Natural killer cell (primary cell): ENCODE measurements at regions not wholly inside any gene's neighbourhood (a gene's known extent, or its start where the extent isn't known, plus 50 kb on each side); places are given as distances from the start of the nearest gene placed in this dataset.
"Not testable (repeated sequence)": the region's sequence is repeated elsewhere in the genome, so short reads cannot be mapped to it uniquely, and the experiment has no call there.

Experiments
- ATAC-seq, 3 donors: fragments of 150-1000 bp in 2 of 3; fragments of 200-7000 bp in 1 of 3; cut with Tn5 transposase; 1 replicate in 1 of 3; 2 replicates in 2 of 3; pipeline ENCODE4 v1.10.0; 2021; ENCODE audit warnings: mild to moderate bottlenecking in 2 of 3, moderate library complexity in 2 of 3
- DNase-seq, 2 donors: peaks; one replicate each; pipeline versions ENCODE4 v3.0.0 to v3.0.0-alpha.2; 2013 to 2021; ENCODE audit warnings: mixed read lengths in 1 of 2
- H3K27ac ChIP-seq: one replicate; pipeline ENCODE4 v1.5.1; 2013; ENCODE audit warnings: mild to moderate bottlenecking, low read length
- H3K27me3 ChIP-seq: one replicate; pipeline ENCODE4 v1.6.1; 2013; ENCODE audit warnings: low read length; ENCODE audit not compliant: control insufficient read depth, insufficient read depth
- H3K36me3 ChIP-seq: one replicate; pipeline ENCODE4 v1.6.1; 2013; ENCODE audit warnings: low read length; ENCODE audit not compliant: control insufficient read depth, insufficient read depth
- H3K4me1 ChIP-seq: one replicate; pipeline ENCODE4 v1.6.1; 2013; ENCODE audit warnings: low read length; ENCODE audit not compliant: control insufficient read depth, insufficient read depth
- H3K4me3 ChIP-seq: one replicate; pipeline ENCODE4 v1.5.1; 2013; ENCODE audit warnings: low read length
- H3K9me3 ChIP-seq: one replicate; pipeline ENCODE4 v1.6.1; 2013; ENCODE audit warnings: low read length; ENCODE audit not compliant: control insufficient read depth, insufficient read depth
- H3K27ac Mint-ChIP-seq, 2 donors: one replicate each; pipeline ENCODE4 v1.8.0; 2022; ENCODE audit warnings: mild to moderate bottlenecking in 2 of 2, mixed read lengths in 2 of 2, moderate library complexity in 1 of 2
- H3K27me3 Mint-ChIP-seq, 2 donors: one replicate each; pipeline ENCODE4 v1.8.0; 2022; ENCODE audit warnings: low read depth in 2 of 2, mixed read lengths in 2 of 2
- H3K36me3 Mint-ChIP-seq: one replicate; pipeline ENCODE4 v1.8.0; 2022; ENCODE audit warnings: mixed read lengths
- H3K4me1 Mint-ChIP-seq, 2 donors: one replicate each; pipeline ENCODE4 v1.8.0; 2022; ENCODE audit warnings: mixed read lengths in 2 of 2
- H3K4me3 Mint-ChIP-seq: one replicate; pipeline ENCODE4 v1.8.0; 2022; ENCODE audit warnings: mild to moderate bottlenecking, moderate library complexity, mixed read lengths
- H3K9me3 Mint-ChIP-seq, 2 donors: one replicate each; pipeline ENCODE4 v1.8.0; 2022; ENCODE audit warnings: mixed read lengths in 2 of 2
- CTCF ChIP-seq: fragments of 200-600 bp; IDR thresholded peaks from one replicate; pipeline ENCODE4 v1.8.0; 2022; ENCODE audit warnings: antibody characterized with exemption
- WGBS: methylation state at CpG from one replicate; pipeline ENCODE4 v1.1.7; 2013; ENCODE audit warnings: missing lambda C conversion rate; ENCODE audit not compliant: insufficient coverage; 5-methylcytosine and 5-hydroxymethylcytosine counted together
- intact Hi-C: fragments of 100-400 bp; cut with micrococcal nuclease; formaldehyde crosslinking; loops from one replicate; pipeline ENCODE4 v1.14.2; 2022

- DNase-seq (no peak), ATAC-seq (no peak)
- Histone ChIP-seq H3K9me3 (no peaks in the 10 kb centered on the region), H3K4me1 (peaks cover 9% of the 10 kb centered on the region), H3K27me3 (peaks cover 3% of the 10 kb centered on the region), H3K27ac (no peak overlapping the region), H3K4me3 (no peak overlapping the region), H3K36me3 (no peaks in the 10 kb centered on the region)
- Mint-ChIP-seq H3K36me3 (no peaks in the 10 kb centered on the region), H3K4me3 (no peak overlapping the region), H3K27me3 (peaks cover 7 to 9% of the 10 kb centered on the region in 2 donors), H3K4me1 (peaks cover 0 to 6% of the 10 kb centered on the region in 2 donors), H3K27ac (peak overlapping the region in 1 of 2 donors; percentile 58), H3K9me3 (no peaks in the 10 kb centered on the region)
- intact Hi-C loops, result no loop called here
- 91% methylated on average over 17 of the region's 17 CpGs for WGBS
- TF ChIP-seq CTCF, result no peak
These were observed 147.4 kb downstream of the SEC14L1 start for GRCh38 chr17:77288115-77288619.

DNA sequence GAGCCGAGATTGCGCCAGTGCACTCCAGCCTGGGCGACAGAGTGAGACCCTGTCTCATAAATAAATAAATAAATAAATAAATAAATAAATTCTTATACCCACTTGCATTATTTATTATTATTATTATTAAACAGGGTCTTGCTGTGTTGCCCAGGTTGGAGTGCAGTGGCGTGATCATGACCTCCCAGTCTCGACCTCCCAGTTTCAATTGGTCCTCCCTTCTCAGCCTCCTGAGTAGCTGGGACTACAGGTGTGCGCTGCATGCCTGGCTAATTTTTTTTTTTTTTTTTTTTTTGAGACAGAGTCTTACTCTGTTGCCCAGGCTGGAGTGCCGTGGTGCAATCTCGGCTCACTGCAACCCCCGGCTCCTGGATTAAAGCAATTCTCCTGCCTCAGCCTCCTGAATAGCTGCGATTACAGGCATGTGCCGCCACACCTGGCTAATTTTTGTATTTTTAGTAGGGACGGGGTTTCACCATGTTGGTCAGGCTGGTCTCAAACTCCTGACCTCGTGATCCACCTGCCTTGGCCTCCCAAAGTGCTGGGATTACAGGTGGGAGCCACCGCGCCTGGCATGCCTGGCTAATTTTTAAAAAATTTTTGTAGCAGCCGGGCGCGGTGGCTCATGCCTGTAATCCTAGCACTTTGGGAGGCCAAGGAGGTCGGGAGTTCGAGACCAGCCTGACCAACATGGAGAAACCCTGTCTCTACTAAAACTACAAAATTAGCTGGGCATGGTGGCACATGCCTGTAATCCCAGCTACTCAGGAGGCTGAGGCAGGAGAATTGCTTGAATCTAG lies 150.2 kb downstream of the SEC14L1 start:
- H3K27me3 ChIP-seq, H3K9me3 Mint-ChIP-seq, H3K27me3 Mint-ChIP-seq, H3K4me1 ChIP-seq, H3K27ac Mint-ChIP-seq, H3K9me3 ChIP-seq, H3K36me3 ChIP-seq, H3K4me3 ChIP-seq, H3K36me3 Mint-ChIP-seq, ATAC-seq, DNase-seq, H3K4me3 Mint-ChIP-seq, H3K4me1 Mint-ChIP-seq, H3K27ac ChIP-seq: not testable (repeated sequence)
- intact Hi-C loops, result loop anchor here (1.0 kb wide), 1 partner anchor 16 kb away; no protein-coding TSS in a partner anchor
- 96% methylated on average over 17 of the region's 20 CpGs for WGBS

GRCh38 chr17:77291591-77292386 lies 151.0 kb downstream of the SEC14L1 start:
- H3K4me3 Mint-ChIP-seq, result no peak overlapping the region
- H3K27ac Mint-ChIP-seq, result no peak overlapping the region
- DNase-seq, result no peak
- H3K36me3 Mint-ChIP-seq, result no peaks in the 10 kb centered on the region
- TF ChIP-seq CTCF, result no peak
- no peak for ATAC-seq
- 90% methylated on average over 18 of the region's 18 CpGs for WGBS
- Histone ChIP-seq H3K36me3 (no peaks in the 10 kb centered on the region), H3K27ac (no peak overlapping the region), H3K27me3 (no peaks in the 10 kb centered on the region), H3K4me1 (no peaks in the 10 kb centered on the region), H3K4me3 (no peak overlapping the region), H3K9me3 (no peaks in the 10 kb centered on the region)
- peaks cover 0 to 3% of the 10 kb centered on the region in 2 donors for H3K27me3 Mint-ChIP-seq
- no peaks in the 10 kb centered on the region for H3K9me3 Mint-ChIP-seq
- no peaks in the 10 kb centered on the region for H3K4me1 Mint-ChIP-seq
- intact Hi-C loops, result loop anchor here (1.0 kb wide), 1 partner anchor 16 kb away; no protein-coding TSS in a partner anchor

DNA sequence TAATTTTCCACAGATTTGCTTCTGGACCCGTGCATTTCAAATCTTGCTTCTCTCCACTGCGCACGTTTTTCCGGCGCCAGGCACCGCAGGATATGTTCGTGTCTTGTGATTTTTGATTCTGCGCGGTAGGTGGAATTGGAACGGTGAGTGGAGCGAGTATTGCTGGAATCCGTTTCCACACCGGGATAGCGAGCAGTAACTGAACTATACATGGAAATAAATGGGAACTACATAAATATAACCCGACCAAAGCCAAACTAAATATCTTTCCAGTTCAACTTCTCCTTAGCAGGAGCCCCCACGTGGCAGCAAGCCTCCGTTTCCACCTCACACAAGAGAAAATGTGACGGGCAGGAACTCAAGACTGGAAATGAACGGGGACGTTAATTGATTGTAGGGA lies 154.0 kb downstream of the SEC14L1 start:
- Histone ChIP-seq H3K36me3 (no peaks in the 10 kb centered on the region), H3K9me3 (no peaks in the 10 kb centered on the region), H3K4me3 (no peak overlapping the region), H3K27me3 (no peaks in the 10 kb centered on the region), H3K27ac (no peak overlapping the region), H3K4me1 (no peaks in the 10 kb centered on the region)
- no peak overlapping the region for H3K27ac Mint-ChIP-seq
- H3K9me3 Mint-ChIP-seq, result no peaks in the 10 kb centered on the region
- peaks cover 0 to 5% of the 10 kb centered on the region in 2 donors for H3K27me3 Mint-ChIP-seq
- H3K36me3 Mint-ChIP-seq, result no peaks in the 10 kb centered on the region
- 92% methylated on average over 19 of the region's 20 CpGs for WGBS
- H3K4me3 Mint-ChIP-seq, result no peak overlapping the region
- H3K4me1 Mint-ChIP-seq, result no peaks in the 10 kb centered on the region
- intact Hi-C loops, result no loop called here
- TF ChIP-seq CTCF, result no peak
- DNase-seq (no peak), ATAC-seq (no peak)
